H1 (cell line): ENCODE measurements at regions not wholly inside any gene's neighbourhood (a gene's known extent, or its start where the extent isn't known, plus 50 kb on each side); places are given as distances from the start of the nearest gene placed in this dataset.

Source experiments
- CBX8 ChIP-seq: fragments of 300-800, 300-1000 bp; sonication (generic); IDR thresholded peaks from 2 replicates; pipeline ENCODE4 v1.7.1; 2016; ENCODE audit warnings: low read depth, low read length, borderline replicate concordance
- FOSL1 ChIP-seq: IDR thresholded peaks from 2 replicates; pipeline ENCODE4 v1.6.1; 2011; ENCODE audit warnings: mild to moderate bottlenecking, low read depth, low read length, moderate library complexity; ENCODE audit not compliant: insufficient read depth
- GABPA ChIP-seq: IDR thresholded peaks from 2 replicates; pipeline ENCODE4 v1.6.1; 2011; ENCODE audit warnings: mild to moderate bottlenecking, low read length, moderate library complexity, borderline replicate concordance; ENCODE audit not compliant: insufficient read depth
- JUND ChIP-seq: IDR thresholded peaks from 2 replicates; pipeline ENCODE4 v1.6.1; 2011; ENCODE audit warnings: mild to moderate bottlenecking, improper control_type of control experiment, low read length
- KDM1A ChIP-seq: fragments of 200-600, 300-600 bp; sonication (generic); IDR thresholded peaks from 2 replicates; pipeline ENCODE4 v1.7.1; 2016; ENCODE audit warnings: mild to moderate bottlenecking, low read length, borderline replicate concordance
- RAD21 ChIP-seq, 2 experiments: IDR thresholded peaks in 1 of 2; conservative IDR thresholded peaks in 1 of 2; 2 replicates each; pipeline ENCODE4 v1.6.1; 2011; ENCODE audit warnings: low read depth in 2 of 2, low read length in 2 of 2, improper control_type of control experiment in 1 of 2, inconsistent platforms in 1 of 2, mild to moderate bottlenecking in 1 of 2, moderate library complexity in 1 of 2
- SUZ12 ChIP-seq: fragments of 200-600 bp; sonication (generic); IDR thresholded peaks from 2 replicates; pipeline ENCODE4 v1.6.1; 2012; ENCODE audit warnings: mild to moderate bottlenecking, inconsistent platforms, low read length, moderate library complexity, mixed read lengths
- YY1 ChIP-seq: IDR thresholded peaks from 2 replicates; pipeline ENCODE4 v1.6.1; 2011; ENCODE audit warnings: low read depth, mild to moderate bottlenecking, low read length
- TF ChIP-seq, protein P1 (sequence below): fragments of 300-600 bp; sonication (generic); IDR thresholded peaks from 2 replicates; pipeline ENCODE4 v1.7.1; 2012; ENCODE audit warnings: low read length, moderate library complexity, mild to moderate bottlenecking, inconsistent platforms; ENCODE audit not compliant: insufficient replicate concordance
- TF ChIP-seq, protein P2 (sequence below): IDR thresholded peaks from 2 replicates; pipeline ENCODE4 v1.6.1; 2011; ENCODE audit warnings: low read depth, mild to moderate bottlenecking, low read length; ENCODE audit not compliant: insufficient read depth

DNA sequence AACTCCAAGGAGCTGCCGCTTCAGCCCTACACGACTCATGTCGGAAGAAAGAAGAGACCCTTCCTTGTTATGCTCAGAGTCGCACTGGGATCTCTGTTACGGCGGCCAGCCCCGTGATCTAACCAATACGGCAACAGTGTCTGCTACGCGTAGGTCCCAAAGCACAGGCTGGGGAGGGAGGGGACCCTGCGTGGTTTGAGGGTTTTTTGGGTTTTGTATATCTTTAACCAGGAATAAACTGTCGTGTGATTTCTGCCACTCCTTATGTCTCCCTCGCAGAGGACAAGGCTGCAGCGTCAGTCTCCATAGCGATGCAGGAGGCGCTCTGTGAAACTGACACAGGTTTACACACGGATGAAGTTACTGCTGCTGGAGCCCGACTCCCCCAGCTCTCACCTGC is 60.0 kb upstream of the DIO3 start (continued):
- TF ChIP-seq, protein P1, sequence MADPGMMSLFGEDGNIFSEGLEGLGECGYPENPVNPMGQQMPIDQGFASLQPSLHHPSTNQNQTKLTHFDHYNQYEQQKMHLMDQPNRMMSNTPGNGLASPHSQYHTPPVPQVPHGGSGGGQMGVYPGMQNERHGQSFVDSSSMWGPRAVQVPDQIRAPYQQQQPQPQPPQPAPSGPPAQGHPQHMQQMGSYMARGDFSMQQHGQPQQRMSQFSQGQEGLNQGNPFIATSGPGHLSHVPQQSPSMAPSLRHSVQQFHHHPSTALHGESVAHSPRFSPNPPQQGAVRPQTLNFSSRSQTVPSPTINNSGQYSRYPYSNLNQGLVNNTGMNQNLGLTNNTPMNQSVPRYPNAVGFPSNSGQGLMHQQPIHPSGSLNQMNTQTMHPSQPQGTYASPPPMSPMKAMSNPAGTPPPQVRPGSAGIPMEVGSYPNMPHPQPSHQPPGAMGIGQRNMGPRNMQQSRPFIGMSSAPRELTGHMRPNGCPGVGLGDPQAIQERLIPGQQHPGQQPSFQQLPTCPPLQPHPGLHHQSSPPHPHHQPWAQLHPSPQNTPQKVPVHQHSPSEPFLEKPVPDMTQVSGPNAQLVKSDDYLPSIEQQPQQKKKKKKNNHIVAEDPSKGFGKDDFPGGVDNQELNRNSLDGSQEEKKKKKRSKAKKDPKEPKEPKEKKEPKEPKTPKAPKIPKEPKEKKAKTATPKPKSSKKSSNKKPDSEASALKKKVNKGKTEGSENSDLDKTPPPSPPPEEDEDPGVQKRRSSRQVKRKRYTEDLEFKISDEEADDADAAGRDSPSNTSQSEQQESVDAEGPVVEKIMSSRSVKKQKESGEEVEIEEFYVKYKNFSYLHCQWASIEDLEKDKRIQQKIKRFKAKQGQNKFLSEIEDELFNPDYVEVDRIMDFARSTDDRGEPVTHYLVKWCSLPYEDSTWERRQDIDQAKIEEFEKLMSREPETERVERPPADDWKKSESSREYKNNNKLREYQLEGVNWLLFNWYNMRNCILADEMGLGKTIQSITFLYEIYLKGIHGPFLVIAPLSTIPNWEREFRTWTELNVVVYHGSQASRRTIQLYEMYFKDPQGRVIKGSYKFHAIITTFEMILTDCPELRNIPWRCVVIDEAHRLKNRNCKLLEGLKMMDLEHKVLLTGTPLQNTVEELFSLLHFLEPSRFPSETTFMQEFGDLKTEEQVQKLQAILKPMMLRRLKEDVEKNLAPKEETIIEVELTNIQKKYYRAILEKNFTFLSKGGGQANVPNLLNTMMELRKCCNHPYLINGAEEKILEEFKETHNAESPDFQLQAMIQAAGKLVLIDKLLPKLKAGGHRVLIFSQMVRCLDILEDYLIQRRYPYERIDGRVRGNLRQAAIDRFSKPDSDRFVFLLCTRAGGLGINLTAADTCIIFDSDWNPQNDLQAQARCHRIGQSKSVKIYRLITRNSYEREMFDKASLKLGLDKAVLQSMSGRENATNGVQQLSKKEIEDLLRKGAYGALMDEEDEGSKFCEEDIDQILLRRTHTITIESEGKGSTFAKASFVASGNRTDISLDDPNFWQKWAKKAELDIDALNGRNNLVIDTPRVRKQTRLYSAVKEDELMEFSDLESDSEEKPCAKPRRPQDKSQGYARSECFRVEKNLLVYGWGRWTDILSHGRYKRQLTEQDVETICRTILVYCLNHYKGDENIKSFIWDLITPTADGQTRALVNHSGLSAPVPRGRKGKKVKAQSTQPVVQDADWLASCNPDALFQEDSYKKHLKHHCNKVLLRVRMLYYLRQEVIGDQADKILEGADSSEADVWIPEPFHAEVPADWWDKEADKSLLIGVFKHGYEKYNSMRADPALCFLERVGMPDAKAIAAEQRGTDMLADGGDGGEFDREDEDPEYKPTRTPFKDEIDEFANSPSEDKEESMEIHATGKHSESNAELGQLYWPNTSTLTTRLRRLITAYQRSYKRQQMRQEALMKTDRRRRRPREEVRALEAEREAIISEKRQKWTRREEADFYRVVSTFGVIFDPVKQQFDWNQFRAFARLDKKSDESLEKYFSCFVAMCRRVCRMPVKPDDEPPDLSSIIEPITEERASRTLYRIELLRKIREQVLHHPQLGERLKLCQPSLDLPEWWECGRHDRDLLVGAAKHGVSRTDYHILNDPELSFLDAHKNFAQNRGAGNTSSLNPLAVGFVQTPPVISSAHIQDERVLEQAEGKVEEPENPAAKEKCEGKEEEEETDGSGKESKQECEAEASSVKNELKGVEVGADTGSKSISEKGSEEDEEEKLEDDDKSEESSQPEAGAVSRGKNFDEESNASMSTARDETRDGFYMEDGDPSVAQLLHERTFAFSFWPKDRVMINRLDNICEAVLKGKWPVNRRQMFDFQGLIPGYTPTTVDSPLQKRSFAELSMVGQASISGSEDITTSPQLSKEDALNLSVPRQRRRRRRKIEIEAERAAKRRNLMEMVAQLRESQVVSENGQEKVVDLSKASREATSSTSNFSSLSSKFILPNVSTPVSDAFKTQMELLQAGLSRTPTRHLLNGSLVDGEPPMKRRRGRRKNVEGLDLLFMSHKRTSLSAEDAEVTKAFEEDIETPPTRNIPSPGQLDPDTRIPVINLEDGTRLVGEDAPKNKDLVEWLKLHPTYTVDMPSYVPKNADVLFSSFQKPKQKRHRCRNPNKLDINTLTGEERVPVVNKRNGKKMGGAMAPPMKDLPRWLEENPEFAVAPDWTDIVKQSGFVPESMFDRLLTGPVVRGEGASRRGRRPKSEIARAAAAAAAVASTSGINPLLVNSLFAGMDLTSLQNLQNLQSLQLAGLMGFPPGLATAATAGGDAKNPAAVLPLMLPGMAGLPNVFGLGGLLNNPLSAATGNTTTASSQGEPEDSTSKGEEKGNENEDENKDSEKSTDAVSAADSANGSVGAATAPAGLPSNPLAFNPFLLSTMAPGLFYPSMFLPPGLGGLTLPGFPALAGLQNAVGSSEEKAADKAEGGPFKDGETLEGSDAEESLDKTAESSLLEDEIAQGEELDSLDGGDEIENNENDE, result no peak
- TF ChIP-seq SUZ12, result no peak
- no peak for TF ChIP-seq YY1
- TF ChIP-seq GABPA, result no peak
- TF ChIP-seq CBX8, result no peak
- TF ChIP-seq, protein P2, sequence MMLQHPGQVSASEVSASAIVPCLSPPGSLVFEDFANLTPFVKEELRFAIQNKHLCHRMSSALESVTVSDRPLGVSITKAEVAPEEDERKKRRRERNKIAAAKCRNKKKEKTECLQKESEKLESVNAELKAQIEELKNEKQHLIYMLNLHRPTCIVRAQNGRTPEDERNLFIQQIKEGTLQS, result no peak
- no peak for TF ChIP-seq KDM1A
- TF ChIP-seq FOSL1, result no peak
- TF ChIP-seq RAD21 (IDR thresholded peaks at IDR 0.05 in 1 of 2, conservative IDR thresholded peaks at IDR 0.05 in 1 of 2; ENCODE audit: low read depth in 2 of 2, low read length in 2 of 2), result no peak
- TF ChIP-seq JUND, result no peak
